Erythroblast (primary cell): ENCODE measurements at regions not wholly inside any gene's neighbourhood (a gene's known extent, or its start where the extent isn't known, plus 50 kb on each side); places are given as distances from the start of the nearest gene placed in this dataset.

Experiments used
- GATA1 ChIP-seq: IDR thresholded peaks from 2 replicates; pipeline ENCODE4 v1.6.1; 2011; ENCODE audit warnings: low read depth, mild to moderate bottlenecking, control low read depth, low read length, moderate library complexity
- POLR2A ChIP-seq: IDR thresholded peaks from 2 replicates; pipeline ENCODE4 v1.6.1; 2011; ENCODE audit warnings: mild to moderate bottlenecking, low read length

- no peak for TF ChIP-seq POLR2A
- no peak for TF ChIP-seq GATA1
Measured at GRCh38 chr17:13770702-13771101, 169.0 kb upstream of the HS3ST3A1 start.
